ENCODE measurements at regions not wholly inside any gene's neighbourhood (a gene's known extent, or its start where the extent isn't known, plus 50 kb on each side); places are given as distances from the start of the nearest gene placed in this dataset.

GRCh38 chr5:167752936-167753335, 538.5 kb upstream of the WWC1 start:
- H3K4me3 ChIP-seq (ENCODE audit: low read depth, low read length) = no peak overlapping the region

DNA sequence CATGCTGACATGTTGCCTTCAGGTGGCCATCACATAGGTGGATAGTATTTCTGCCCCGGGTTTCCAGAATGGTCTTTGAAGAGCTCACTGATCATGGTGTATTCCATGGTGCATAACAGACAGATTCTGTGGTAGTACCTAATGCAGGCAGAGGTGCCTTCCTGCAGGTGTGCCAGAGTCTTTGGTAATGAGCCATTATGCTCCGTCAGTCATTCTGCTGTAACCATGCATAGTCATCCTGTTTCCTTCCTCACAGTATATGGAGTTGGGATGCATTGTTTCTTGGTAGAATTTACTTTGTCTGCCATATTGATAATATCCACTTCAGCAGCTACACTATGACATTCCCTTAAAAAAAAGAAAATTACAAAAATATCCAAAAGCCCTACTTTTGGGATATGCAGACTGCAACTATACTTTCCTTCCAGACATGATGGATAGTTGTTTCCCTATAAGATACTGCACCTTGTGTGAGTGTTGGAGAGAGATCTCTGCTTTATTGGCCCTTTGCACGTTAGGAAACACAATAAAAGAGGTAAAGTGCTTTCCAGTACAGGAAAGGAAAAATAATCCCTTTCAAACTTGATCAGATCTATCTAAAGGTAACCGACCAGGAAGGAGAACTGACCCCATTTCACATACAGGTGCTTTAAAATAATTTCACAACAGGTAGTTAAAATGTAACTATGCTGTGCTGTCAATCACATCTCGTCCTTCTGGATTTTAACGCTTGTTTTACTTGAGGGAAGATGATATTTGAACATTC, 537.5 kb upstream of the WWC1 start:
- no peak overlapping the region for H3K4me3 ChIP-seq (ENCODE audit: low read depth, low read length)

DNA sequence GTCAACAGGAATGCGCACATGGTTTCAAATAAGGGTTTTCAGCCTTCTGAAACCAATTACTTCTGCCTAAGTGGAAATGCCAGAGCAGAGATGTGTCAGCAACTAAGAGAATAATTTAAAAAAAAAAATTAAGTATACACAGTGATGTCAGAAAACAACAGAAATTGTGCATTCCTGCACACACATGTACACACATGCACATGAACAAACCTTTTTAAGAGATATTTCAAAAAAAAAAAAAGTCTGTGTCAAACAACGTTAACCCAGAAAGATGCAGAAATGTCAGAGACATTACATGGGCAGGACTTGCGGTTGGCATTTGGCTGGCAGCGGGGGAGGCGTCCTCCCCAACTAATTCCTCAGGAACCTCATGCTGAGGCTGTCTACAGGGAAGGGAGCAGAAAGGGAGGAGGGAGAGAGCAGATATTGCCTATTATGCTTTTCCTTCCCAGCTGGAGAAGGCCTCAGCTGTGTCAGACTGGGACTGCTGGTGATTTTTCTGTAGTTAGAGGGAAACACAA, 536.9 kb upstream of the WWC1 start:
- H3K4me3 ChIP-seq (ENCODE audit: low read depth, low read length) = no peak overlapping the region

- H3K4me3 ChIP-seq (ENCODE audit: low read depth, low read length) = no peak overlapping the region
Observed at GRCh38 chr5:167755420-167755819, 536.0 kb upstream of the WWC1 start.

DNA sequence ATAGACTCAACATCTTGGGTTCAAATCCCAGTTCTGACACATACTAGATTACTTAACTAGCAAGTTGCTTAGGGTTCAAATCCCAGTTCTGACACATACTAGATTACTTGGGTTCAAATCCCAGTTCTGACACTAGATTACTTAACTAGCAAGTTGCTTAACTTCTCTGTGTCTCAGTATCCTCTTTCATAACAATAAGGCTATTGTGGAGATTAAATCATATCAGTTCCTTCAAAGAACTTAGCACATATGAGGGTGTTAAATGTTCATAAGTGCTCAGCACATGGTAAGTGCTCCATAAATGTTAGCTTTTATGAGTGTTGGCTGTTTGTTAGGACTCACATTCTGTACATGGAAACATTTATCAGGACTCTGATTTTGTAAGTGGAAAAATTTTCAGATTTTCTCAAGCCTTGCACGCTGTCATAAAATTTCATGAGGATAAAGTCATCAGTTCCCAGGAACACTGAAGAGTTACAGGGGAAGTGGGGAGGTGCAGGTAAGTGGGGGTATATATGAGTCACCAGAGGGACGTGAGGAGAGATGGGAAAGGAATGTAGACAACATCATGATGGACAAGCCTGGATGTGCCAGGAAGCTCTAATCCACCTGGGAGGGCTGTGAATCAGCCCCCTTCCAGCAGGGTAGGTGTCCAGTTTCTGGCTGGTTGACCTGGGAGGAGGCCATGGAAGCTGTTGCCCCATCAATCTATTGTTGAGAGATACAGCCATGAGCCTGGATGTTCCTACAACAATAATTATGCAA, 532.2 kb upstream of the WWC1 start:
- no peak overlapping the region for H3K4me3 ChIP-seq (ENCODE audit: low read depth, low read length)

- no peak overlapping the region for H3K4me3 ChIP-seq (ENCODE audit: low read depth, low read length)
Observed at GRCh38 chr5:167763772-167764171, 527.7 kb upstream of the WWC1 start.

GRCh38 chr5:167764641-167765289, 526.7 kb upstream of the WWC1 start:
- H3K4me3 ChIP-seq (ENCODE audit: low read depth, low read length) = no peak overlapping the region

DNA sequence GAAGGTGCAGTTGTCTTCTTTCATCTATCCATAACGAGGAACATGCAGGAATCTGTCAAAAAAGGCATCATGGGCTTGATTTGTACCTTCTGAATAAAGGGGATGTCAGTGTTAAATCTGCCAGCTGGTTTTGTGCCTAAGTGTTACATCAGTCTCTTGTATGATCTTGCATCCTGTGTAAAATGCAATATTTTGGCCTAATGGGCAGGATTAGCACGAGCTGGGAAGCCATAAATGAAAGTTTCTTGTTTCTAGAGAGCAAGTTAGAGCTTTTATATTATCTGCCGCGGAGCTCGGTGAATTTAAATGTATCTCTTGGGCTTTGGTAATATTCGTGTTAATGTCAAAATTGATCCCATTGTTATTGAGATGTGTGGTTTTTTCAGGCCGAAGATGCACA, 526.1 kb upstream of the WWC1 start:
- H3K4me3 ChIP-seq (ENCODE audit: low read depth, low read length) = no peak overlapping the region

- no peak overlapping the region for H3K4me3 ChIP-seq (ENCODE audit: low read depth, low read length)
Observed at GRCh38 chr5:167766957-167767356, 524.5 kb upstream of the WWC1 start.

GRCh38 chr5:167767795-167768194, 523.6 kb upstream of the WWC1 start:
- H3K4me3 ChIP-seq (ENCODE audit: low read depth, low read length) = no peak overlapping the region

- no peak overlapping the region for H3K4me3 ChIP-seq (ENCODE audit: low read depth, low read length)
Observed at GRCh38 chr5:167769846-167770413, 521.5 kb upstream of the WWC1 start.

DNA sequence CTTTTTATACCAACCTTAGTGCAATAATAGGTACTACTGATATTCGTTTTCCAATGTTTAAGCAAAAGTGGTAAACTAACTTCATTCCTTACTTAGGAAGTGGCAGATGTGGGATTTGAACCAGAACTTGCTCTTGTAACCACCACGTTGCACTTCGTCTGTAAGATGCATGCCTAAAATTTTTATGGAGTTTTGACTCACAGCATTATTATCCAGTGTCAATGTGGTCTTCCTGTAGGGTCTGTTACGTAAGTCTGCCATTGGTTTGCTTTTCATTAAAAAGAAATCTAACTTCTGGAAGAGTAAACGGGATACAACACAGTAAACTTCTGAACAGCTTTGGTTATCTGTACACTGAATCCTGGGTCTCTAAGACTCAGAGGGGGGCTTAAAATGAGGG, 521.0 kb upstream of the WWC1 start:
- H3K4me3 ChIP-seq (ENCODE audit: low read depth, low read length) = no peak overlapping the region

DNA sequence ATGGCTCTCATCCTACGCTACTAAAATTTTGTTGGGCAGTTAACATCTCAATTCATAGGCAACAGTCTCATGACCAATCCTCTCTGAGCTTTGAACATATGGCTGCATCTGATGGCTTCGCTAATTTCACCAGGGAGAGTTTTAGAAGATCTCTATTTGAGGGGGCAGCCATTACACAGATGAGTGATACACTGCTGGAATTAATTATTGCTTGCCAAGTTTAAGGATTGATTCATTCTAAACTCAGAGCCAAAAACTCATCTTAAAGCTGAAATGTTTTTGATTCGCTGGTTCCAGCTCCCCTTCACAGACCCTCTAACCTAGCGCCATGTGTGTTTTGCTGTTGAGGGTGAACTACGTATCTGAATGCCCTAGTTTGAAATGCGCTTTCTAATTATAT, 519.9 kb upstream of the WWC1 start:
- no peak overlapping the region for H3K4me3 ChIP-seq (ENCODE audit: low read depth, low read length)

- no peak overlapping the region for H3K4me3 ChIP-seq (ENCODE audit: low read depth, low read length)
Observed at GRCh38 chr5:167773668-167774301, 517.7 kb upstream of the WWC1 start.

GRCh38 chr5:167777746-167778145, 513.7 kb upstream of the WWC1 start:
- H3K4me3 ChIP-seq (ENCODE audit: low read depth, low read length) = no peak overlapping the region

DNA sequence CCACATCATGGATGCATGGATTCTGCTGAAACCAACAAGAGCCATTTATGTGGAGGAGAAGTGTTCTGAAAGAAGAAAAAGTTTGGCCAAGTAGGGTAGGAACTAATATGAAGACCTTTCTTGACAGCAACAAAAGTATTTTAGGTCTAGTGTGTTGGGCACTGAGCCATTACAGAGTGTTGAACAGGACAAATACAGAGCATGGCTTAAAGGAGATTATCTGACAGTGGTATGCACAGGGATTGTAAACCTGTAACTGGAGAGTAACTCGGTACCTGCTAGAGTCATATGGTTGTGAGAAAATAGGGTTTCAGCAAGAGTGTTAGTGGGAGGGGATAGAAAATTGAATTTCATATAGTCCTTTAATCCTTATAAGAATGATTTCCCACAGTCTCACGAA, 513.2 kb upstream of the WWC1 start:
- H3K4me3 ChIP-seq (ENCODE audit: low read depth, low read length) = no peak overlapping the region

DNA sequence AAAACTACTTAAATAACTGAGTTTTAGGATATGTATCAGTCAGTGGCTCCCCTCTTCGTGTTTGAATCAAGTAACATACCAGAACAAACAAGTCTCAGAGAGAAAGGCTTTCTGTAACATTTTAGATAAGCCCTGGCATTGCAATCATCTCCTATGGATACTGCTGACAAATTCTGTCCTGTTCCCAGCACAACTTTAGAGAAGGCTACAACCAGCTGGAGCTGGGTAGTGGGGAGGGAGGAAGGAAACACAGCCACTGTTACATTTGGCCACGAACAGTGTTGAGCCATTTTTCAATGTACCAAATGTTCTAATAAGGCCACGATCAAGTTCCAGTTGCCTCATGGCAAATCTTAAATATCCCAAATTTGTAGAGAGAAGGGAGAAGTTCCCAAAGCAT, 511.8 kb upstream of the WWC1 start:
- no peak overlapping the region for H3K4me3 ChIP-seq (ENCODE audit: low read depth, low read length)

- no peak overlapping the region for H3K4me3 ChIP-seq (ENCODE audit: low read depth, low read length)
Observed at GRCh38 chr5:167780177-167780576, 511.3 kb upstream of the WWC1 start.

DNA sequence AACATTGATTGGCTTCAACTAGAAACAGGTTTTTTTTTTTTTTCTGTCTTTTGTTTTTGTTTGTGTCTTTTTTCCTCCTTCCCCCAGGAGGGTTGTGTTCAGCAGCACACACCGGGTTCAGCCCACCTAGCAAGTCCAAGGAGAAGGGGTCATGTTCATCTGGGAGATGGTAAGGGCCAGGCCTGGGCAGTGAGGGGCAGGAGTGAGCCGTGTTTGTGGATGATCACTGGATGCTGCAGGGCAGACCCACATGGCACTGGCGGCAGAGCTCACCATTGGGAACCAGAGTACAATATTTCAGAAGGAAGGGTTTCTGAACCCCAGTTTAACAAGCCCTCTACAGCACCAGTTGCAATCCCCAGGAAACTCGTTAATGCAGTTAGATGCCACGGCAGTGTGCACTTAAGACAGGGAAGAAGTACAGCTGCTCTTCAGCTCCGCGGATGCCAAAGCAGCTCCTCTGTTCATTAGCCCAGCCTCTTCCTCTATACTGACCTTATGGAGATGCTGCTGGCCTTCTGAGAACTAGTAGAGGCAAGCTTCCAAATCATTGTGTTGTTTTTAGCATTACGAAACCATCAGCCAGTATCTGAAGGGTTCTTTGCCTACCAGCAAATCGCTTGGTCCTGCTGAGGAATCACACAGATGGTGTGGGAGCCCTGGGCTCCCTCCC, 508.2 kb upstream of the WWC1 start:
- H3K4me3 ChIP-seq (ENCODE audit: low read depth, low read length) = no peak overlapping the region

DNA sequence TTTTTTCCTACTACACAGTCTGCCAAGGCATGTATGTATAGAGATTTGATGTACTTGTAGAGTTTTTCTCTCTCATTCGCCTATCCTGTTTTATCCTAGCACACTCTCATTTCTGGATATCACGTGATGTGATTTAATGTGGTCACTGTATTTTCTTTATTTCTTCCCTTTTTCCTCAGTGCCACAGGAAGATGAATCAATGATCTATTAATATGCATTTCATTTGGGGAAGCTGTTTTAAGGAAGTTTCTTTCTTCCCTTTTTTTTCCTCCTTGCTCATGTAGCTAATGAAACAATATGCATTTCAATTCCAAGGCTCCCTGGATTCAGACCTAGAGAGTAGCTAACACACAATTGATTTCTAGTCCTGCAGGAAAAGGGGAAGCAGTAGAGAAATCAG, 506.3 kb upstream of the WWC1 start:
- H3K4me3 ChIP-seq (ENCODE audit: low read depth, low read length) = no peak overlapping the region

All from iPS-11a (cell line).